ENCODE measurements at regions not wholly inside any gene's neighbourhood (a gene's known extent, or its start where the extent isn't known, plus 50 kb on each side); places are given as distances from the start of the nearest gene placed in this dataset.

GRCh38 chr2:62423235-62423634 is 82.8 kb downstream of the TMEM17 start:
- TF ChIP-seq CTCF (tag by site-specific recombination; IDR thresholded peaks at IDR 0.05), result peak; percentile 30; the same call in 1 of the 2 replicates
- TF ChIP-seq ZNF48 (tag by site-specific recombination; IDR thresholded peaks at IDR 0.05), result no peak
- no peak for TF ChIP-seq ZNF473 (tag by site-specific recombination; IDR thresholded peaks at IDR 0.05)
- no peak for TF ChIP-seq MZF1 (tag by site-specific recombination; IDR thresholded peaks at IDR 0.05; ENCODE audit: borderline replicate concordance)
- TF ChIP-seq YY1 (tag by site-specific recombination; IDR thresholded peaks at IDR 0.05), result no peak
- no peak for TF ChIP-seq ZNF121 (tag by site-specific recombination; IDR thresholded peaks at IDR 0.05)
- no peak for TF ChIP-seq ZNF175 (tag by site-specific recombination; IDR thresholded peaks at IDR 0.05)
- TF ChIP-seq, protein P1, sequence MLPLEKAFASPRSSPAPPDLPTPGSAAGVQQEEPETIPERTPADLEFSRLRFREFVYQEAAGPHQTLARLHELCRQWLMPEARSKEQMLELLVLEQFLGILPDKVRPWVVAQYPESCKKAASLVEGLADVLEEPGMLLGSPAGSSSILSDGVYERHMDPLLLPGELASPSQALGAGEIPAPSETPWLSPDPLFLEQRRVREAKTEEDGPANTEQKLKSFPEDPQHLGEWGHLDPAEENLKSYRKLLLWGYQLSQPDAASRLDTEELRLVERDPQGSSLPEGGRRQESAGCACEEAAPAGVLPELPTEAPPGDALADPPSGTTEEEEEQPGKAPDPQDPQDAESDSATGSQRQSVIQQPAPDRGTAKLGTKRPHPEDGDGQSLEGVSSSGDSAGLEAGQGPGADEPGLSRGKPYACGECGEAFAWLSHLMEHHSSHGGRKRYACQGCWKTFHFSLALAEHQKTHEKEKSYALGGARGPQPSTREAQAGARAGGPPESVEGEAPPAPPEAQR (tag by site-specific recombination; IDR thresholded peaks at IDR 0.05), result no peak
- no peak for TF ChIP-seq KLF1 (tag by site-specific recombination; IDR thresholded peaks at IDR 0.05)
- TF ChIP-seq, protein P2, sequence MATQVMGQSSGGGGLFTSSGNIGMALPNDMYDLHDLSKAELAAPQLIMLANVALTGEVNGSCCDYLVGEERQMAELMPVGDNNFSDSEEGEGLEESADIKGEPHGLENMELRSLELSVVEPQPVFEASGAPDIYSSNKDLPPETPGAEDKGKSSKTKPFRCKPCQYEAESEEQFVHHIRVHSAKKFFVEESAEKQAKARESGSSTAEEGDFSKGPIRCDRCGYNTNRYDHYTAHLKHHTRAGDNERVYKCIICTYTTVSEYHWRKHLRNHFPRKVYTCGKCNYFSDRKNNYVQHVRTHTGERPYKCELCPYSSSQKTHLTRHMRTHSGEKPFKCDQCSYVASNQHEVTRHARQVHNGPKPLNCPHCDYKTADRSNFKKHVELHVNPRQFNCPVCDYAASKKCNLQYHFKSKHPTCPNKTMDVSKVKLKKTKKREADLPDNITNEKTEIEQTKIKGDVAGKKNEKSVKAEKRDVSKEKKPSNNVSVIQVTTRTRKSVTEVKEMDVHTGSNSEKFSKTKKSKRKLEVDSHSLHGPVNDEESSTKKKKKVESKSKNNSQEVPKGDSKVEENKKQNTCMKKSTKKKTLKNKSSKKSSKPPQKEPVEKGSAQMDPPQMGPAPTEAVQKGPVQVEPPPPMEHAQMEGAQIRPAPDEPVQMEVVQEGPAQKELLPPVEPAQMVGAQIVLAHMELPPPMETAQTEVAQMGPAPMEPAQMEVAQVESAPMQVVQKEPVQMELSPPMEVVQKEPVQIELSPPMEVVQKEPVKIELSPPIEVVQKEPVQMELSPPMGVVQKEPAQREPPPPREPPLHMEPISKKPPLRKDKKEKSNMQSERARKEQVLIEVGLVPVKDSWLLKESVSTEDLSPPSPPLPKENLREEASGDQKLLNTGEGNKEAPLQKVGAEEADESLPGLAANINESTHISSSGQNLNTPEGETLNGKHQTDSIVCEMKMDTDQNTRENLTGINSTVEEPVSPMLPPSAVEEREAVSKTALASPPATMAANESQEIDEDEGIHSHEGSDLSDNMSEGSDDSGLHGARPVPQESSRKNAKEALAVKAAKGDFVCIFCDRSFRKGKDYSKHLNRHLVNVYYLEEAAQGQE (tag by site-specific recombination; IDR thresholded peaks at IDR 0.05), result no peak
- TF ChIP-seq, protein P3, sequence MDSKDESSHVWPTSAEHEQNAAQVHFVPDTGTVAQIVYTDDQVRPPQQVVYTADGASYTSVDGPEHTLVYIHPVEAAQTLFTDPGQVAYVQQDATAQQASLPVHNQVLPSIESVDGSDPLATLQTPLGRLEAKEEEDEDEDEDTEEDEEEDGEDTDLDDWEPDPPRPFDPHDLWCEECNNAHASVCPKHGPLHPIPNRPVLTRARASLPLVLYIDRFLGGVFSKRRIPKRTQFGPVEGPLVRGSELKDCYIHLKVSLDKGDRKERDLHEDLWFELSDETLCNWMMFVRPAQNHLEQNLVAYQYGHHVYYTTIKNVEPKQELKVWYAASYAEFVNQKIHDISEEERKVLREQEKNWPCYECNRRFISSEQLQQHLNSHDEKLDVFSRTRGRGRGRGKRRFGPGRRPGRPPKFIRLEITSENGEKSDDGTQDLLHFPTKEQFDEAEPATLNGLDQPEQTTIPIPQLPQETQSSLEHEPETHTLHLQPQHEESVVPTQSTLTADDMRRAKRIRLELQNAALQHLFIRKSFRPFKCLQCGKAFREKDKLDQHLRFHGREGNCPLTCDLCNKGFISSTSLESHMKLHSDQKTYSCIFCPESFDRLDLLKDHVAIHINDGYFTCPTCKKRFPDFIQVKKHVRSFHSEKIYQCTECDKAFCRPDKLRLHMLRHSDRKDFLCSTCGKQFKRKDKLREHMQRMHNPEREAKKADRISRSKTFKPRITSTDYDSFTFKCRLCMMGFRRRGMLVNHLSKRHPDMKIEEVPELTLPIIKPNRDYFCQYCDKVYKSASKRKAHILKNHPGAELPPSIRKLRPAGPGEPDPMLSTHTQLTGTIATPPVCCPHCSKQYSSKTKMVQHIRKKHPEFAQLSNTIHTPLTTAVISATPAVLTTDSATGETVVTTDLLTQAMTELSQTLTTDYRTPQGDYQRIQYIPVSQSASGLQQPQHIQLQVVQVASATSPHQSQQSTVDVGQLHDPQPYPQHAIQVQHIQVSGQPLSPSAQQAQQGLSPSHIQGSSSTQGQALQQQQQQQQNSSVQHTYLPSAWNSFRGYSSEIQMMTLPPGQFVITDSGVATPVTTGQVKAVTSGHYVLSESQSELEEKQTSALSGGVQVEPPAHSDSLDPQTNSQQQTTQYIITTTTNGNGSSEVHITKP (tag by site-specific recombination; IDR thresholded peaks at IDR 0.05), result no peak
- TF ChIP-seq BCL11A (tag by site-specific recombination; IDR thresholded peaks at IDR 0.05; ENCODE audit: low read depth), result no peak

All from HEK293 (cell line).